Heart right ventricle (tissue), 16 donors: ENCODE measurements at regions not wholly inside any gene's neighbourhood (a gene's known extent, or its start where the extent isn't known, plus 50 kb on each side); places are given as distances from the start of the nearest gene placed in this dataset.
"Not testable (repeated sequence)": the region's sequence is repeated elsewhere in the genome, so short reads cannot be mapped to it uniquely, and the experiment has no call there.

Source experiments
- ATAC-seq, 8 donors: fragments of 200-7000 bp; cut with Tn5 transposase; one replicate each; pipeline ENCODE4 v1.9.1; 2020; ENCODE audit warnings: mild to moderate bottlenecking in 8 of 8, moderate library complexity in 8 of 8, moderate number of reproducible peaks in 1 of 8
- DNase-seq, 2 donors: peaks; one replicate each; pipeline ENCODE4 v3.0.0-alpha.2; 2020
- H3K27ac ChIP-seq, 10 donors: fragments of 200-600 bp; sonication (generic) in 2 of 10; one replicate each; pipeline versions ENCODE4 v1.5.0 to v1.8.0; 2020 to 2022; ENCODE audit warnings: mild to moderate bottlenecking in 3 of 10
- H3K27me3 ChIP-seq, 7 donors: fragments of 200-600 bp; one replicate each; pipeline ENCODE4 v1.8.0; 2021 to 2022; ENCODE audit warnings: mild to moderate bottlenecking in 2 of 7
- H3K36me3 ChIP-seq, 9 donors: fragments of 200-600 bp; sonication (generic) in 1 of 9; one replicate each; pipeline versions ENCODE4 v1.5.0 to v1.8.0; 2020 to 2022; ENCODE audit warnings: mild to moderate bottlenecking in 2 of 9
- H3K4me1 ChIP-seq, 9 donors: fragments of 200-600 bp; sonication (generic) in 1 of 9; one replicate each; pipeline versions ENCODE4 v1.5.0 to v1.8.0; 2020 to 2022; ENCODE audit warnings: mild to moderate bottlenecking in 4 of 9
- H3K4me3 ChIP-seq, 10 donors: fragments of 200-600 bp; sonication (generic) in 2 of 10; one replicate each; pipeline versions ENCODE4 v1.5.0 to v1.8.0; 2020 to 2022; ENCODE audit warnings: mild to moderate bottlenecking in 7 of 10, moderate library complexity in 2 of 10
- H3K9me3 ChIP-seq, 11 donors: fragments of 200-600 bp in 10 of 11; sonication (generic) in 2 of 11; one replicate each; pipeline versions ENCODE4 v1.5.0 to v1.8.0; 2013 to 2022; ENCODE audit warnings: mild to moderate bottlenecking in 2 of 11, control low read depth in 1 of 11, moderate library complexity in 1 of 11
- WGBS, 2 donors: extraction: QIAGEN DNeasy Blood & Tissue Kit; methylation state at CpG; one replicate each; pipeline ENCODE4 v1.1.7; 2013; ENCODE audit warnings: inconsistent platforms in 1 of 2; 5-methylcytosine and 5-hydroxymethylcytosine counted together
- intact Hi-C, 10 donors: fragments of 100-400 bp; cut with DNase I; formaldehyde crosslinking; loops; one replicate each; pipeline versions ENCODE4 v1.11.1 to v1.14.2; 2022
- TF ChIP-seq, protein P1 (sequence below), 9 donors: fragments of 200-600 bp; sonication (generic) in 2 of 9; IDR thresholded peaks; one replicate each; pipeline versions ENCODE4 v1.5.0 to v1.8.0; 2021 to 2022; ENCODE audit warnings: antibody characterized with exemption in 9 of 9, mild to moderate bottlenecking in 5 of 9, moderate library complexity in 1 of 9
- donor health status: Arrhythmogenic right ventricular cardiomyopathy.
- donor health status: ischemic (EF 13 %, LVEDD 7.1; RV severe dilation, severe dysfunction).
- donor health status: healthy with polysubstance abuse.
- donor health status: DM: no; HTN: yes; CAD: no.
- donor health status: DM: no; HTN: no; CAD: no.
- donor health status: ischemic (EF 25% LVEDD 6.9; RV normal size, moderate dysfunction).
- donor health status: ischemic (EF 25% LVEDD 5.7; RV mildly dilated, moderate dysfunction).
- donor health status: healthy.
- donor health status: DM: yes; HTN: yes; CAD: no.
- donor health status: Ischemic cardiomyopathy.
- donor health status: ischemic (EF 35%, LVEDD 5.7; RV mildly dilated, moderate dysfunction).
- donor health status: nonischemic (EF 11% LVEDD 7.7; RV severe dilation, severe dysfunction).
- donor health status: DM: yes; HTN: yes; CAD: no.
- donor health status: PGD.
- donor health status: ischemic (EF 29% LVEDD 5.4; RV normal size, mild dysfunction).
- donor health status: nonischemic (EF 23%, LVEDD 6.1; RV moderate dilation, normal function).

DNA sequence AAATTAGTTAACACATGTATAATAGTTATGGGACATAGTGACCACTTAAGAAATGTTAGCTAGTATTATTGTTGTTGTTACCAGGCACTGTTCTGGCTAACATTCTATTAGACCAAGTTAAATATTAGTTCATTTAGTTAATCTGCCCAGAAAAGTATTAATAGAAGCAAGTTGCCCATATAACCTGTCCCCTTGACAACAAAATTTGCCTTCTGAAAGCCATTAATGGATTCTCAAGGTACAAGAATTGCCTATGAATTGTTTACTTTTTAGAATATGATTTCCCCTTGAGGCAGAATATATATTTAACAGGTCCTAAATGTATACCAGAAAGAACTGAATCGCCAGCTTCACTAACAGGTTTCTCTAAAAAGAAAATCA lies 167.3 kb upstream of the TMCC3 start:
- WGBS, 2 donors: 94 to 95% methylated on average over 1 of the region's 1 CpG
- Histone ChIP-seq H3K4me1 (peaks cover 0 to 10% (median 0%) of the 10 kb centered on the region in 9 donors), H3K27ac (no peak overlapping the region), H3K9me3 (peaks cover 0 to 20% (median 15%) of the 10 kb centered on the region in 11 donors), H3K4me3 (no peak overlapping the region), H3K36me3 (no peaks in the 10 kb centered on the region), H3K27me3 (no peaks in the 10 kb centered on the region)
- intact Hi-C loops: no loop called here
- ATAC-seq (no peak), DNase-seq (no peak)
- TF ChIP-seq, protein P1, sequence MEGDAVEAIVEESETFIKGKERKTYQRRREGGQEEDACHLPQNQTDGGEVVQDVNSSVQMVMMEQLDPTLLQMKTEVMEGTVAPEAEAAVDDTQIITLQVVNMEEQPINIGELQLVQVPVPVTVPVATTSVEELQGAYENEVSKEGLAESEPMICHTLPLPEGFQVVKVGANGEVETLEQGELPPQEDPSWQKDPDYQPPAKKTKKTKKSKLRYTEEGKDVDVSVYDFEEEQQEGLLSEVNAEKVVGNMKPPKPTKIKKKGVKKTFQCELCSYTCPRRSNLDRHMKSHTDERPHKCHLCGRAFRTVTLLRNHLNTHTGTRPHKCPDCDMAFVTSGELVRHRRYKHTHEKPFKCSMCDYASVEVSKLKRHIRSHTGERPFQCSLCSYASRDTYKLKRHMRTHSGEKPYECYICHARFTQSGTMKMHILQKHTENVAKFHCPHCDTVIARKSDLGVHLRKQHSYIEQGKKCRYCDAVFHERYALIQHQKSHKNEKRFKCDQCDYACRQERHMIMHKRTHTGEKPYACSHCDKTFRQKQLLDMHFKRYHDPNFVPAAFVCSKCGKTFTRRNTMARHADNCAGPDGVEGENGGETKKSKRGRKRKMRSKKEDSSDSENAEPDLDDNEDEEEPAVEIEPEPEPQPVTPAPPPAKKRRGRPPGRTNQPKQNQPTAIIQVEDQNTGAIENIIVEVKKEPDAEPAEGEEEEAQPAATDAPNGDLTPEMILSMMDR (IDR thresholded peaks at IDR 0.05): no peak

DNA sequence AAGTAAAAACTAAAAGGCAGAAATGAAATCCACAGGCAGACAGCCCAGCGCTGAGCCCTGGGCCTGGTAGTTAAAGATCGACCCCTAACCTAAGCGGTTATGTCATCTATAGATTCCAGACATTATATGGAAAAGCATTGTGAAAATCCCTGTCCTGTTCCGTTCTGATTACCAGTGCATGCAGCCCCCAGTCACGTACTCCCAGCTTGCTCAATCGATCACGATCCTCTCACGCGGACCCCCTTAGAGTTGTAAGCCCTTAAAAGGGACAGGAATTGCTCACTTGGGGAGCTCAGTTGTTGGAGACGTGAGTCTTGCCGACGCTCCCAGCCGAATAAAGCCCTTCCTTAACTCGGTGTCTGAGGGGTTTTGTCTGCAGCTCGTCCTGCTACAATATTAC lies 166.8 kb upstream of the TMCC3 start:
- Histone ChIP-seq H3K9me3 (peaks cover 0 to 25% (median 19%) of the 10 kb centered on the region in 11 donors), H3K4me1 (peaks cover 0 to 10% (median 0%) of the 10 kb centered on the region in 9 donors)
- H3K27me3 ChIP-seq, intact Hi-C loops, H3K36me3 ChIP-seq, H3K4me3 ChIP-seq, ATAC-seq, DNase-seq, H3K27ac ChIP-seq: not testable (repeated sequence)
- WGBS, 2 donors: 88 to 91% methylated on average over 15 of the region's 15 CpGs

DNA sequence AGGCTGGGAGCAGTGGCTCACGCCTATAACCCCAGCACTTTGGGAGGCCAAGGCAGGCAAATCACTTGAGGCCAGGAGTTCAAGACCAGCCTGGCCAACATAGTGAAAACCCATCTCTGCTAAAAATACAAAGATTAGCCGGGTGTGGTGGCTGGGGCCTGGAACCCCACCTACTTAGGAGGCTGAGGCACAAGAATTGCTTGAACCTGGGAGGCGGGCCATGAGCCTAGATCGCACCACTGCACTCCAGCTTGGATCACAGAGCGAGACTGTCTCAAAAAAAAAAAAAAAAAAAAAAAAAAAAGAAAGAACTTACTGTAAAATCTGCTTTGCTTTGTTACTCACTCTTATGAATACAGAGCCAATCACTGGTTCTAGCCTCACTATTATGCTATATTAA lies 166.4 kb upstream of the TMCC3 start:
- H3K27me3 ChIP-seq, ATAC-seq, H3K4me3 ChIP-seq, intact Hi-C loops, H3K36me3 ChIP-seq, DNase-seq, H3K27ac ChIP-seq: not testable (repeated sequence)
- 78 to 84% methylated on average over 5 of the region's 5 CpGs for WGBS, 2 donors
- peaks cover 0 to 10% (median 0%) of the 10 kb centered on the region in 9 donors for H3K4me1 ChIP-seq
- peaks cover 0 to 30% (median 24%) of the 10 kb centered on the region in 11 donors for H3K9me3 ChIP-seq

DNA sequence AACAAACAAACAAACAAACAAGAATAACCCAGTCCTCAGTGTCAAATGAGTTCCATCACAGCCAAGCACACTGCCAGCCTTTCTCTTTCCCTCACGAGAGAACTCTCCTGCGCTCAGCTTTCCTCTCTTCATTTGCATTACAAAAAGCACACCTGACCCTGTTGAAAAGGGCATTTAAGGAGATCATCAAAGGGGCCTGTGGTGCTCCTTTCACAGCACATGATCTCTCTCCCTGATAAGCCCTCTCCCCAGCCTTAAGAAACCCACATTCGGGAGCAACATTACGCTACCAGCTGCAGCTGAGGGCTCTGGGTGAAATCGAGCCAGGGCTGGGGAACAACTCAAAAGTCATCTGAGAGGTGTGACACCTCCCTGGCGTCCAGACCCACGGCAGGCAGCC lies 165.6 kb upstream of the TMCC3 start:
- Histone ChIP-seq H3K27me3 (no peaks in the 10 kb centered on the region), H3K4me1 (peaks cover 0 to 10% (median 0%) of the 10 kb centered on the region in 9 donors), H3K36me3 (no peaks in the 10 kb centered on the region), H3K9me3 (peaks cover 0 to 38% (median 24%) of the 10 kb centered on the region in 11 donors), H3K27ac (no peak overlapping the region), H3K4me3 (no peak overlapping the region)
- DNase-seq: no peak
- 42 to 47% methylated on average over 7 of the region's 7 CpGs for WGBS, 2 donors
- intact Hi-C loops: no loop called here
- no peak for ATAC-seq
- TF ChIP-seq, protein P1 (IDR thresholded peaks at IDR 0.05): no peak

DNA sequence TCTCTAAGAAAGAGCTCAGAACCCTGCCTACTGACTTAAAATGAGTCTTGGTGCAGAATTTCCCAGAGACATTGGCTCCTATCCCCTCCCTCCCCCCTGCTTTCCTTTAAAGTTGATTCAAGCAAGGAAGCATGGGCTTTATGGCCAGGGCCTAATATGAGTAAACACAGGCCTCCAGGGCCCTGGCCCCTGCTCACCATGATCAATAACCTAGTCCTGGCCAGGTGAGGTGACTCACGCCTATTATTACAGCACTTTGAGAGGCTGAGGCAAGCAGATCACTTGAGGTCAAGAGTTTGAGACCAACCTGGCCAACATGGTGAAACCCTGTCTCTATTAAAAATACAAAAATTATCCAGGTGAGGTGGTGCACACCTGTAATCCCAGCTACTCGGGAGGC lies 165.1 kb upstream of the TMCC3 start:
- Histone ChIP-seq H3K27ac (no peak overlapping the region), H3K4me3 (no peak overlapping the region), H3K4me1 (peaks cover 0 to 10% (median 0%) of the 10 kb centered on the region in 9 donors), H3K9me3 (peaks cover 0 to 43% (median 24%) of the 10 kb centered on the region in 11 donors), H3K36me3 (no peaks in the 10 kb centered on the region), H3K27me3 (no peaks in the 10 kb centered on the region)
- intact Hi-C loops: no loop called here
- TF ChIP-seq, protein P1 (IDR thresholded peaks at IDR 0.05): no peak
- 90 to 94% methylated on average over 2 of the region's 2 CpGs for WGBS, 2 donors
- ATAC-seq (no peak), DNase-seq (no peak)
